GM21825 (cell line): ENCODE measurements at regions not wholly inside any gene's neighbourhood (a gene's known extent, or its start where the extent isn't known, plus 50 kb on each side); places are given as distances from the start of the nearest gene placed in this dataset.
A peak's percentile ranks its signal among the peaks of the same experiment; 100 is the strongest.

Source experiments
- ATAC-seq: cut with Tn5 transposase; IDR thresholded peaks from one replicate; pipeline ENCODE4 v1.9.1; 2021; ENCODE audit warnings: mild to moderate bottlenecking, moderate library complexity; ENCODE audit not compliant: unreplicated experiment

- no peak for ATAC-seq
Measured at GRCh38 chr14:24693983-24694382, 60.0 kb upstream of the GZMB start.

DNA sequence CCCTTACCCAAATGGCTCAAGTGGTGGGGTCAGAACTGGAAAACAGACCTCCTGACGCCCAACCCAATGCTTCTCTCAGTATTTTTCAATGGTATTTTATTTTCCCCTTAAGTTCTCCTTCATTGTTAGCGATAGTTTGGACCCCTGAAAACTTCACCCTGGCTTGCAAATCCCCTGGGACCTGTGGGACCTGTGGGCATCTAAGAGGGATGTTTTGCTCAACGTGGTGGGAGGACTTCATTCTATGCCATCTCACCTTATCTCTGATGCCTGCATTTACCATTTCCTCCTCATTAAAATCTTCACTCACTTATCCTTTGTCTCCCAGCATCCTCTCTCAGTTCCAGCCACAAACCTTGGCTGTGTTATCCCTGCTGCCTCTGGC is 59.4 kb upstream of the GZMB start:
- ATAC-seq: no peak

DNA sequence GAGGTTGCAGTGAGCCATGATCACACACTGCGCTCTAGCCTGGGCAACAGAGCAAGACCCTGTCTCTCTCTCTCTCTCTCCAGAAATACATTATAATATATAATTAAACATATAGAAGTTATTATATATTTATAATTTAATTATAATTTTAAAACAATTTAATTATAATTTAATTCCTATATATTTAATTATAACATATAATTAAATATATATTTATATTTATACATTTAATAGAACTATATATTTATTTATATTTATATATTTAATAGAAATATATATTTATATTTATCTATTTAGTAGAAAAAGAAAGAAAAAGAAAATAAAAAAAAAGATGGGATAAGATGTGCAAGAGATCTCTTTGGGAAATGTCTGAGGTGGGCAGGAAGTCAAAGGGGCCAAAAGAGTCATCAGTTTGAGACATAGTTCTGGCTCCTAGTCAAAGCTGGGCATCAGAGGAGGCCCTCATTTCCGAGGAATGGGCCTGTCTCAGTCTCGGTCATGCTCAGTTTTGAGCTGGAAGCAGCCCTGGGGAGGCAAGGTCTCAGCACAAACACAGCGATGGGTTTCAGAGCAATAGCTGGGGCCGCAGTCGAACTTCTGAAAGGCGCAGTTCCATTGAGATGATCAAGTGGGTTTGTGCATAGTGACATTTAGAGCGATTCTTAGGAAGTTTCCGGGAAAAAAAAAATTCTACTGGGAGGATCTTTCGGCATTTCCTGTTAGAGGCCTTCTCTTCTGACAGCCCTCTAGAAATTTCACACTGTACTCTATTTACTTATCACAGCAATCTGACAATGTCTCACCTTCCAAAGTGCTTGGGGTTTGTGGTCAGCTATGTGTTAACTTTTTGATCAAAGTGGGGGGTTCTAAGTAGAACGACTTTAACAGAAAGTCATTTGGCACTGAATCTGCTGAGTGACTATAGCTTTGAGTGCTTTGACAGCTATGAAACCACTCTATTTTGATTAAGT is 58.7 kb upstream of the GZMB start:
- ATAC-seq: no peak

GRCh38 chr14:24690492-24690891 is 56.5 kb upstream of the GZMB start:
- peak; percentile 45 for ATAC-seq

GRCh38 chr14:24688030-24688658 is 54.2 kb upstream of the GZMB start:
- ATAC-seq: no peak
